HG02973 (cell line): ENCODE measurements at regions not wholly inside any gene's neighbourhood (a gene's known extent, or its start where the extent isn't known, plus 50 kb on each side); places are given as distances from the start of the nearest gene placed in this dataset.
"Not testable (repeated sequence)": the region's sequence is repeated elsewhere in the genome, so short reads cannot be mapped to it uniquely, and the experiment has no call there.

Source experiments
- ATAC-seq: cut with Tn5 transposase; IDR thresholded peaks from one replicate; pipeline ENCODE4 v1.9.1; 2021; ENCODE audit warnings: moderate library complexity; ENCODE audit not compliant: unreplicated experiment

DNA sequence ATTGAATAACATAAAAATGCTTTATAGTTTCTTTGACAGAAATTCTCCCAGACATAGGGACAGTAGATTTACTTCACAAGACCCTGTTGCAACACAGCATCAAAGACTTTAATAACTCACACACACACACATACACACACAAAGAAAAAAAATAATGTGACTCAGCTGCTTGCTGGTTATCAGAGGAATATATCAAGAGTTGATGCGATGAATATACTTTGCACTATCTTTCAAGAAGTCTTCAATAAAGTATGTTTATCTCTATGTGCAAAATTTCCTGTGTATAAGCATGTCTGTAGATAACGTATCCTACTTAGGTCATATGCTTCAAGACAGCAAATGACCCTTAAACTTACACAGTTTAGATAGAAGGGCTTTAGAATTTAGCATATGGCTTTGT lies 243.1 kb downstream of the ARL4A start:
- no peak for ATAC-seq

DNA sequence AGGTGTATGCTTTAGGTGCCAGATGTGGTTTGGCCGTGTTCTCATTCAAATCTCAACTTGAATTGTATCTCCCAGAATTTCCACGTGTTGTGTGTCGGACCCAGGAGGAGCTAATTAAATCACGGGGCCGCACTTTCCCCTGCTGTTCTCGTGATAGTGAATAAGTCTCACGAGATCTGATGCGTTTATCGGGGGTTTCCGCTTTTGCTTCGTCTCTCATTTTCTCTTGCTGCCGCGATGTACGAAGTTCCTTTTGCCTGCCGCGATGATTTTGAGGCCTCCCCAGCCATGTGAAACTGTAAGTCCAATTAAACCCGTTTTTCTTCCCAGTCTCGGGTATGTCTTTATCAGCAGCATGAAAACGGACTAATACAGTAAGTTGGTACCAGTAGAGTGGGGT lies 244.0 kb downstream of the ARL4A start:
- not testable (repeated sequence) for ATAC-seq

DNA sequence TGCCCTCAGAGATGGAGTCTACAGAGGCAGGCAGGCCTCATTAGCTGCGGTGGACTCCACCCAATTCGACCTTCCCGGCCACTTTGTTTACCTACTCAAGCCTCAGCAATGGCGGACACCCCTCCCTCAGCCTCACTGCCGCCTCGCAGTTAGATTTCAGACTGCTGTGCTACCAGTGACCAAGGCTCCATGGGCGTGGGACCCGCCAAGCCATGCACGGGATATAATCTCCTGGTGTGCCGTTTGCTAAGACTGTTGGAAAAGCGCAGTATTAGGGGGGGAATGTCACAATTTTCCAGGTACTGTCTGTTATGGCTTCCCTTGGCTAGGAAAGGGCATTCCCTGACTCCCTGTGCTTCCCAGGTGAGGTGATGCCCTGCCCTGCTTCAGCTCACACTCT lies 252.3 kb downstream of the ARL4A start:
- ATAC-seq = no peak

DNA sequence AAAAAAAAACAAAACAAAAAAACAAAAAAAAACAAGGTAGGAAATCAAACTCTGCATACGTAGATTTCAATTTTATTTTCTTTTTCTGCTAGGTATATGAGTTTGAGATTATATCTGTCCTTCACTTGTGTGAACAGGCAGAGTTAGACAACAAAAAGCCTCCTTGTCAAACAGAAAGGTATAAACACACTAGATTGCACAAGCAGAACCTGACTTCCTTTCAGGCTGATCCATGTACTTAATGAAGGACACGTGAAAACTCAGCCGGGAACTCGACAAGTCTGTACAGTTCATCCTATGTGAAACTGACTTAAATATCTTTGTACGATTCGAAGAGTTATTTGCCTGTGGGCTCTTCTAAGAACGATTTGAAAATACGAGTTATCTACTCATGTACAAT lies 254.1 kb downstream of the ARL4A start:
- no peak for ATAC-seq

DNA sequence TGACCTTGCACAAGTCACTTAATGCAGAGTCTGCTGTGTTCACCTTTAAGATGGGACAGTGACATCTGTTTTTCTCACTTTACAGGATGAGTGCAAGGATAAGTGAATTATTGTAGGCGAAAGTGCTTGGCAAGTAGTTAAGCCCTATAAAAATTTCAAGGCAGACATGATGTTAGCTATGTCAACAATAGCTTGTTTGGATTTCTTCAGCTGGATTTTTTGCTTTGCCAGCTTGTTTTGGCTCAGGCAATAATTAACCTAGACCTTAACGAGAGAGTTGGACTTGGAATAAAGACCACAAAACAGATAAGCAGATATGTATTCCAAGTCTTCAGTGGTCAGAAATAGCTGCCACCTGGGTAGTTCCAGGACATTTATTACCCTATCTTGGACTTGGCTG lies 255.2 kb downstream of the ARL4A start:
- no peak for ATAC-seq

DNA sequence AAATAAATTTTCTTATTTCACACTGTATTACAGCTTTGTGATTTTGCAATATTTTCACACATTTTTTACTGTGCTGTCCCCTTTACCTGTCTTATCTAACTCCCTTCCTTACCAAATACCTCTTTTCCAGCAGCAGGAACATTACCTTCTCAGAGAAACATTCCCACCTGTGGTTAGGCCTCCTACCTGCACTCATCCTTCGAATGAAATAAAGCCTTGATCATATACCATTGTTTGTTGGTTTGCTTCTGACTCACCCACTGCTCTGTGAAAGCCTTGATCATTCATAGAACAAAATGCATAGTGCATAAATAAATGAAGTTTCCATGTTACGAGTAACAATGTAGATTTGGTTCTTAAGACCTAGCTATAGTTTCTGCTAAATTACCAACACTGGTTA lies 256.3 kb downstream of the ARL4A start:
- ATAC-seq = no peak

DNA sequence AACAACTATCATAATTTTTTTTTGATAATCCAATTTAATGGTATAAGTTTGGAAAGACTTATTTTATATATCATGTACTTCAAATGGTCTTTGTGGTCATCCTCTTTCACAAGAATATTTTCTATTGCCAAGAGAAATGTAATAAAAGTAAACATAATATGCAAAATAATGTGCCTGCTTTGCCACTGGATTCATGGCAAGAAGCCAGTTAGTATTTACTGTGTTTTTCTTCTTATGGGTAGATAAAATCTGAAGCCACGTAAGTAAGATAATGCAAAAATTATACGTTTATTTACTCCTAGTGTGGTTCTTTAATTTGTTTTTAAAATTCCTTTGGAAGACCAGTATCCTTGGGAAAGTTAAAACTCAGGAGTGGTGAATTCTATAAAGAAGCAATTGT lies 258.5 kb downstream of the ARL4A start:
- ATAC-seq = no peak

DNA sequence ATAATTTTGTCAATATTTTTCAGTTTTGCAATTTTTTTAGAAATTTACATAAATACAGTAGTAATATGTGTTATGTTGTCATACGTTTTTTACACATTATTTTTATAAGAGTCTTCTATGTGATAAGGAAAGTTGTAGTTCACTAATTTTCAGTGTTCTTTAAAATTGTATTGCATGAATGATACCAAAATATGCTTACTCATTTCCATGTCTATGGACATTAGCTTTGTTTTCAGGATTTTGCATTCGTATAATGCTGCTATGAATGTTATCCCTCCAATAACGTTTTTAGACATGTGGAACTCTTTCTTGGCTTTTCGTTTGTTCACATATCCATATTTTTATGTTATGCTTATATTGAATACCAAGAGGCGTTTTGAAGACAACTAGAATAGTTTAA lies 260.0 kb downstream of the ARL4A start:
- no peak for ATAC-seq

DNA sequence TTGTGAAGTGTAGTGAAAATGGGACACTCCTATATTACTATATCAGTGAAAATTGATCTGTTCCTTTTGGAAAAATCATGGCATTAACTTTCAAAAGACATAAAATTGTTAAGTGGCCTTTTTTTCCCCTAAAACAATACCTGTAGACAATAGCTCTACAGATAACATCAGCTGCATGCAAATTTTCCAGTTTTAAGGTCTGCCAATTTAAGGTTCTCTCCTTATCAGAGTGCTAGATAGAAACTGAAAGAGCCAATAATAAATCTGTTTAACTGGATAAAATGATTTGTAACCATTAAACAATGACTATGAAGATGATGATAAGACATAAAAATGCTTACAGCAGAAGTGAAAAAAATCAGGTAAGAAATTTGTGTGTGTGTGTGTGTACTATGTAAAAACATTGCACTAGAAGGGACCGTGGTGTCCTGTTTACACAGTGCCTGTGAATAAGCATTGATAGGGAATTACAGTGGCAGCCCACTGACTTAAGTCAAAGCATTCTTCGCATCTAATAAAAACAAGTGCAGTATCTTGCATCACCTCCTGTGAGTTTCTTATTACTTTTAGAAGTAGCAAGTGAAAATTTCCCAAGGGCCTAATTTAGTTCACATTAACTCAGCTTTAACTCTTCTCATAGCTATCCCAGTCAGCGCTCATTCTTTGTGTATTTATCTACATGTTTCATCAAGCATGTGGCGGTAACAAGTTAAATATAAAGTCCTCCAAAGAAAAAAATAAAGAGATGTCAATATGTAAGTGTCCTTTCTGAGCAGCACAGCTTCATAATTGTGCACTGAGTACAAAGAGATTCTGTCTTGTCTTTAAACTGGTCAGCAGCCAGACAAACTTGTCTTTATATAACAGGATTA lies 261.9 kb downstream of the ARL4A start:
- ATAC-seq = no peak

DNA sequence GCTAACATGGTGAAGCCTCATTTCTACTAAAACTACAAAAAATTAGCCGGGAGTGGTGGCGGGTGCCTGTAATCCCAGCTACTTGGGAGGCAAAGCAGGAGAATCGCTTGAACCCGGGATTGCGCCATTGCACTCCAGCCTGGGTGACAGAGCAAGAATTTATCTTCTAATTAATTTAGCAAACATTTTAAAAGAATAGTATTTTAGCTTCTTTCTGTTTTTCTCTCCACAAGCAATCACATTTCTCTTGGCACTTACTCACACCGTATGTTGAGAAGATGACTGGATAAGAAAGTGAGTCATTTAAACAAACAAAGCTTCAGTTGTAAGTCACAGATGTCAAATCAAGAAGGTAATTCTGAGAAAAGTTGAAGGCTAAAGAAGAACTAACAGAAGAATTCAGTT lies 264.0 kb downstream of the ARL4A start:
- no peak for ATAC-seq

DNA sequence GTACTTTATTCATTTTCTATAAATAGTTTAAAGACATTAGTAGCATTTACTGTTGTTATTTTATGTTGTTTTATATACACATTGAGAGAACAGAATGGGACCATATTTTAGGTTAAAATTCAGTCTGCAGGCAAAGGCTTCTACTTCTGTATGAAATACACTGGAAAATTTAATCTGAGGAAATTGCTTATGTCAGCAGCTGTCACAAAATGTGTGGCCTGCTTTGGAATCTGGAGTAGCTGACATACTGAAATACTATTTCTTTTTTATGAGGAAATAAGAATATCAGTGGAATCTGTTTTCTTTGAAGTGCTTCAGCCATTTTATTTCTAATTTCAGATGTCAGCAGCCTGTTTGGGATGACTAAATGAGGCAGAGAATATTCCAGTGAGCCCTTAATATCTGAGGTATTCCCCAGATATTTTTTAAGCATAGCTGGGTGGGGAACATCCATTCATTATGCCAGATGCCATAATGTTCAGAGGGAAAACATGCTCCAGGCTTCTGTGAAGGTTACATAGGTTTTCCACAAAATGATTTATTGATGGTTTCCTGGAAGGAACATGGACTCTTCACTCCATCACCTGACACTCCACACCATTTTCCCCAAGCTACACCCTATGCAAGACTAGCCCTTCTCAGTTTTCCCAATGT lies 267.1 kb downstream of the ARL4A start:
- ATAC-seq = no peak

DNA sequence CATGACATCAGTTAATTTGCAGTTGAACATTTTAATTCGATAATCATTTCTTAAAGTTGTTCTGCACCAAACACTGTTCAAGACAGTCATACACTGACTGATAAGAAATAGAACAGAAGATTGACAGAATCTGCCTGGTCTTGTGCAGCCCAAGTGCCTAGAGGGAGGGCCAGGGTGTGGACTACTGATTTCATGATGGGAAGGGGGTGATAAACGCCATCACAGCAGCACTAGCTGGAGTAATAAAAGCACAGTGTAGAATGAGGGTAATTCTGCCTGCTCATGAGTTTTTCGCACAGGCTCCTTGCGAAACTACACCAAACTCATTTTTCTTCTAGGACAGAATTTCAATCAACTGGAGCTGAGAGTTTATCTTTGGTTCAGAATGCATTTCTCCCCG lies 270.1 kb downstream of the ARL4A start:
- ATAC-seq = no peak

DNA sequence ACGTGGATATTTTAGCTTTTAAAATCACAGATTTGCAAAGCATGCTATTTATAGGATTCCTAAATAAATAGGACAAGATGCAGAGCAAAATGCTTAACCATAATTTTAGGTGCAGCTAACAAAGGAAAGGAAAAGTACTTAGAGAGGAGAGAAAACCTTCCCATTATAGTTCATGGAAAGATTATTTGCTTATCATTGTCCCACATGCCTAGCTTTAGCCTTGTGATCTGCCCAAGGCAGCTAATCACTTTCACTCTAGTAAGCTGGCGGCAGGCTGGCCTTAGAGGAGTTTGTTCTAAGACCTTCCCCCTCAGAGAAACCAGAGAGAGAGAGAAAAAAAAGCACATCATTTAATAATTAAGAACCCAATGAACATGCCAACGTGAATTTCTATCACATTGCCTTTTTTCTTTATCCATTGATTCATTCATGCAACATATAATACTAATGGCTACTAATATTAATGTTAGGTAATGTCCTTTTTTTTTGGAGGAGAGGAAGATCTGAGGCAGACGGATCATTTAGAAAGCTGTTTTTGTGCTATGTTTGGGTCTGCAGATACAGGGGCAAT lies 274.6 kb downstream of the ARL4A start:
- no peak for ATAC-seq

DNA sequence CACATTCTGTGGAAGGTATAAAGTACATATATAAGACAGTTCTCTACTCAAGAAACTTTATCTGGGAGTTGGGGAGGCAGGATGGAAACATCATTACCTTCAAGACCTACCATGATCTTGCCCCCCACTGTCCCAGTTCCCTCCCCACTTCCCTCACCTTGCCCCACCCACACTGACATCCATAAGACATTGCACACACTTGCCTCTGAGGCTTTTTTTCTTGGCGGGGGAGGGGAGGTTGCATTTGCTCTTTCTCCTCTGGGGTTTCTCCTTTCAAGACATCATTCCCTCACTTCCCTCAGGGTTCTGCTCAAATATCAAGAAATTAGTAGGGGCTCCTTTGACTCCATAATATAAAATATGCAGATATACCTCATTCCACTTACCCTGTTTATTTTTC lies 276.0 kb downstream of the ARL4A start:
- ATAC-seq = no peak

DNA sequence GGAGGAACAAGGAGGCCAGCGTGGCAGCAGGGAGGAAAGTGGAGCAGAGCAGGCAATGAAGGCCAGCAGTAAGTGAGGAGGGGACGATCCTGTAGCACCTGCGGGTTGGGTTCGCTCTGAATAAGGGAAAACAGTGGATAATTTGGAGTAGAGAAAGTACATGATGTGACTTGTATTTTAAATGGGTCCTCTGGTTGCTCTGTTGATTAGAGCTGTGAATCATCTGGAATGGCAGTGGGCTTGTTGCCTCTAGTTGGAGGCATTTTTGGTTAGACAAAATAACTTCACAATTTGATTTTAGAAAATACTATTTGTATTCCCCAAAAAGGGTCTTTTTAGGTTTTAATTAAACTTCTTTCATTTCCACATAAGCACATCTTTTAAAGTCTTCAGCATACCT lies 277.4 kb downstream of the ARL4A start:
- ATAC-seq = no peak

DNA sequence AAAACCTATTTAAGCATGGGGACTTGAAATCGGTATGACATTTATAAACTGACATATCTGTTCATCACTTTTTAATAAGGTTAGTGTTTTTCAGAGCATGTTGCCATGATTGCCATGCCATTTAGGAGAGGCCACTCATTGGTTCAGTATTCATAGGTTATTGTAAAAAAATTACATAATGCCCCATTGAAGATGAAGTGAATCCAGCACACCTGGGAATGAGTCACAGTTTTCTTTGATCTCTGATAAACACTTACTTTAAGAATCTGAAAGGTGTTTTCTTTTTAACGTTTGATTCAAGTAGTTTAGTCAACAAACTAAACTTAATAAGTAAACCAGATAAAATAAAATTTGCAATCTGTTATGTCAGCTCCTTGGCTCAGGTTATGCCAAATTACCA lies 278.3 kb downstream of the ARL4A start:
- no peak for ATAC-seq

DNA sequence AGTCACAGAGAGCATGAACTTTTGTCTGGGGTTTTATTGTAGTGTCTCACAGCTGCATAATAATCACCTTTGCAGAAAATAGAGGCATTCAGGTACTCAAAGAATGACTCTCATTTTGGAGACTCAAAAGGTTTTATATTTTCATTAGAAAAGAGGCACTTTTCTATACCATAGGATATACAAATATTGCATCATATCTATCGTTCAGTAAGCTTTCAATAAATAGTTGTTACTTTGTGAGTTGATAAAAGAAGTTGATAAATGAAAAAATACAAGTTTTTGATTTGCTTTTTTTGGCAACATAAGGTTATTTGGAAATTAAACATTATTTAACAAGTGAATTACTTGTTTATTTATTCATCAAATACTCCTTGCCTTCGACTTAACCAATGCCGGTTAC lies 279.9 kb downstream of the ARL4A start:
- ATAC-seq = no peak

DNA sequence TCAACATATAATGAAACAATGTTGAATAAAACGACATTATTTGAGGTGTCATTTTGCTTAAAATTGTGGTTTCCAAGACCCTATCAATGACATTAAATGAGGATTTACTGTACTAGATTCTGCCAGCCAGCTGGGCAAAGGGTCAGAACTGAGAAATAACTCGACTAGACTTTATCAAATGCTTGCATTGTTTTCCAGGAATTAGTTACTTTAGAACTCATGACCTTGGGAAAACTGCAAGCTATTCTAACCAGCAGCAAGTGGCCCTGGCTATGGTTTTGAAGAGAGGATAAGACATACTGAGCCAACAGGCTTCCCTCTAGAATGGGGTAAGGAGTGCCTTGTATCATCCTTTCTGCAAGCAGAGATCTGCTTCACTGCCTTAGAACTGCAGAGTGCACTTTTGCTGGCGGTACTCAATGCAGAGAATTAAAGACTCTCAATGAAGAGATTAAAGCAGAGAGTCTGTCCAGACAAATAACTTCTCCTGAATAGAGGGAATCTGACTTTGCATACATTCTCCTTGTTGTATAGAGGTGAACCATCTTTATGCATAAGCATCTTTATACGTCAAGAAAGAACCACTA lies 281.5 kb downstream of the ARL4A start:
- no peak for ATAC-seq

DNA sequence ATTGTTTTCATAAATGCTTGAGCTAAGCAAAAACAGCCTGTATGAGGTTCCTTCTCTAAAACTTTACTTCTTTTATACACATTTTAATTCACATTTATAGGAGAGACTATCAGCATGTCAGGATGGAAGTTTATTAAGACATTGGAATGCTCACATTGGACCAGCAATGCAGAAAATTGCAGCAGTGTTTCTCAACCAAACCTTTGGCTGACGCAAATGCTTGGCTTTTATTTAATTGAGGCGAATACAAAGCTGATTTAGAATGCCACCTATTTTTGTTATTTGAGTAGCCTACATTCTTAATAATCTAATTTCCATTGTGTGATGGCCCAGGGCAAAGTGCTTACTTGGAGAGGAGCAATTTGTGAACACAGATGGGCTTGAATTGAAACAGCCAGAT lies 283.2 kb downstream of the ARL4A start:
- ATAC-seq = no peak

DNA sequence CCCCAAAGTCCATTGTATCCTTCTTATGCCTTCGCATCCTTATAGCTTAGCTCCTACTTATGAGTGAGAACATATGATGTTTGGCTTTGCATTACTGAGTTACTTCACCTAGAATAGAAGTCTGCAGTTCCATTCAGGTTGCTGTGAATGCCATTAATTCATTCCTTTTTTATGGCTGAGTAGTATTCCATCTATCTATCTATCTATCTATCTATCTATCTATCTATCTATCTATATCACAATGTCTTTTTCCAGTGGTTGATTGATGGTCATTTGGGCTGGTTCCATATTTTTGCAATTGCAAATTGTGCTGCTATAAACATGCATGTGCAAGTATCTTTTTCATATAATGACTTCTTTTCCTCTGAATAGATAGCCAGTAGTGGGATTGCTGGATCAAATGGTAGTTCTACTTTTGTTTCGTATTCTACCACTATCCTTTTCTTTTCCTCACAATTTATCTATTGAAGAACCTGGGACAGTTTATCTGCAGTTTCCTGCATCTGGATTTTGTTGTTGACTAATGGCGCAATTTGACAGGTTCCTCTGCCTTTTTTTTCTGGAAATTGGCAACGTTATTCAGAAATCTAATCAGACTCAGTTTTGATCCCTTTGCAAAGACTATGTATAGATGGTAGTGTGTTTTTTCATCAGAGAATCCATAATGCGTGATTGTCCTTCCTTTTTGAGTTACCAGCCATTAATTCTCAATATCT lies 287.2 kb downstream of the ARL4A start:
- ATAC-seq = no peak

DNA sequence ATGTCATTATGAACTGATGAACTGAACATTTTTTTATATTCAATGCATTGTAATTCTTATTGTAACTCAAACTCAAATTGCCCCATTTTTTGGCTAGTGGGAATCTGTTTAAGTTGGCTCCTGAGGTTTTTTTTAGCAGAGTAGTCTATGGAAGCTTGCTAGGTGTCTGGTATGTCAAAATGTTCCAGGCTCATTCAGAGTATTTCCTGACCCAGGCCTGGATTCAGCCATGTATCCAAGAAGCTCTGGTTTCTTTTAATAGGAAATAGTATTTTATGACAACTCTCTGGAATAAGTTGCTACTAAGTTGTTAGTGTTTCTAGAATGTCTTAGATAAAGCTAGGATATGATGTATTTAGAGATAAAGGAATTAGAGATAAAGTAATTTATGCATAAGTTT lies 288.0 kb downstream of the ARL4A start:
- ATAC-seq = no peak
